Activated naive CD8-positive, alpha-beta T cell treated with anti-CD3 and anti-CD28 coated beads for 36 hours (primary cell): ENCODE measurements at regions not wholly inside any gene's neighbourhood (a gene's known extent, or its start where the extent isn't known, plus 50 kb on each side); places are given as distances from the start of the nearest gene placed in this dataset.
A peak's percentile ranks its signal among the peaks of the same experiment; 100 is the strongest.

Experiments
- DNase-seq: peaks from one replicate; pipeline ENCODE4 v3.0.0; 2021
- H3K27ac Mint-ChIP-seq: one replicate; pipeline ENCODE4 v1.8.0; 2022; ENCODE audit warnings: mild to moderate bottlenecking, moderate library complexity, mixed read lengths
- H3K27me3 Mint-ChIP-seq: one replicate; pipeline ENCODE4 v1.8.0; 2022; ENCODE audit warnings: mild to moderate bottlenecking, mixed read lengths
- H3K36me3 Mint-ChIP-seq: one replicate; pipeline ENCODE4 v1.8.0; 2021; ENCODE audit warnings: mild to moderate bottlenecking, mixed read lengths
- H3K4me1 Mint-ChIP-seq: one replicate; pipeline ENCODE4 v1.8.0; 2021; ENCODE audit warnings: mixed read lengths
- H3K4me3 Mint-ChIP-seq: one replicate; pipeline ENCODE4 v1.8.0; 2022; ENCODE audit warnings: mild to moderate bottlenecking, moderate library complexity, mixed read lengths
- H3K9me3 Mint-ChIP-seq: one replicate; pipeline ENCODE4 v1.8.0; 2022; ENCODE audit warnings: mixed read lengths

DNA sequence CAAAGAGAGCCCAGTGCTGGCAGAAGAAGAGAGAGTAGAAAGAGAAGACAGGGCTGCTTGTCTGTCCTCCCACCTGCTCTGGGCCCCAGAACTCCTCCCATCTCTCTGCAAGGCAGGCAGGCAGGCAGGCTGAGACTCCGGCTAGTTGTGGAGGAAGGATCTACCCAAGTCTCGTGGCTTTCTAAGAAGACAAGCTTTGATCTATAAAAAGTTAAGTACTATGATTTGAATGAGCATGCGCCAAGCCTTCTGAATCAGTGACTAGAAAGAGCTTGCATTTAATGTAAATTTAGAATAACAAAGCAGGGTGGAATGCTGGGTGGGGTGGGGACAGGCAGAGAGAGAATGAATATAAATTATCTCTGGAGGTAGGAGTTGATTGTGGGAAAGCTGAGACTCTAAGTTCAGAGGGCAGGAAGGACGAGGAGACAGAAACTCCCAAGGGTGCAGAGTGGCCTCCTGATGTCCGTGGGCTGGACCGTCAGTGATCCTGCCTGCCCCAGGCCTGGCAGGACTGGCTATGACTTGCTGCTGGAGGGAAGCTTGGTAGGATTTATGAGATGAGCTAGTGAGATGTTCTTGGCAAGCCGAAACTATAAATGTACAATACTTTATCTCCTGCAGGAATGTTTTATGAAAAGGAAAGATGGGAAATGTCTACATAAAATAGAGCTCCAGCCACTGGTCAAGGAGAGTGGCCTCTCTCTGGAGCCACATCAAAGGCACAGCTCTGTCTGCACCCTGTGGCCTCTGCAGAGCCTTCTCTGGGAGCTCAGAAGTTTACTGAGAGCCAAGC, 447.5 kb downstream of the TNS1 start:
- DNase-seq, result peak; percentile 9
- Mint-ChIP-seq H3K4me1 (peaks cover 11% of the 10 kb centered on the region), H3K4me3 (no peak overlapping the region), H3K27me3 (no peaks in the 10 kb centered on the region), H3K9me3 (no peaks in the 10 kb centered on the region), H3K36me3 (no peaks in the 10 kb centered on the region), H3K27ac (no peak overlapping the region)

DNA sequence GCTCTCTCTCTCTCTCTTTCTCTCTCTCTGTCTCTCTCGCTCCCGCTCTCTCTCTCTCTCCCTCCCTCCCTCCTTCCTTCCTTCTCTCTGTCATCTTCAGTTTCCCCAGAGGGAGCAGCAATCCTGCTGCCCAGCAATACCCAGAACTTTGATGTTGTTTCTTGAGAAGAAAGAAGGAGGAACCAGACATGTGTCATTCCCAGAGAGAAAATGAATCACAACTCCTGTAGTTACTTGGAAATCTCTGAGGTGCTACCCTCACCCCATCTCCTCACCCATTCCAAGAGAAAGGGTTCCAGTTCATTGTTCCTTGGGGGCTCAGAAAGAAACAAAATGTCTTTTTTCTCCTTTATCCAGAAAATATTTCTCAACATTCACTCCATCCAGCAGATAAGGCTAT, 449.1 kb downstream of the TNS1 start:
- no peaks in the 10 kb centered on the region for H3K27me3 Mint-ChIP-seq
- H3K36me3 Mint-ChIP-seq, result no peaks in the 10 kb centered on the region
- H3K27ac Mint-ChIP-seq, result no peak overlapping the region
- H3K4me3 Mint-ChIP-seq, result no peak overlapping the region
- H3K9me3 Mint-ChIP-seq, result no peaks in the 10 kb centered on the region
- peaks cover 11% of the 10 kb centered on the region for H3K4me1 Mint-ChIP-seq
- no peak for DNase-seq

DNA sequence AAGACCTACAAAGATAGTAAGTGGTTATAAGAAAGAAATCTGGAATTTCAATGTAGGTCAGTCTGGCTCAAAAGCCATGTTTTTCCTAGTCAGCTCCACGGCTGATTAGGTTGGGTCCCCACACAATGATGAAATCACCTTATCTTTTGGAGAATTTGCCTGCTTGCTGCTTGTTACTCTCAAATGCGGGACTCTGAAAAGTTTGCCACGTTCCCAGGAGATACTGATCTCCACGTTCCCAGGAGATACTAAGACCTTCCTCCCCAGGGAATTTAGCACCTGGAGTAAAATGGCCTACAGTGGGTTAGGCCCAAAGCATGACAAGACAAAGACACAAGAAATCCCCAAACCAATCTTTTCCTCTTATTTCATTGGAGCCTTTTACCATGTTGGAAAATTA, 449.6 kb downstream of the TNS1 start:
- Mint-ChIP-seq H3K4me1 (peaks cover 11% of the 10 kb centered on the region), H3K4me3 (no peak overlapping the region), H3K27me3 (no peaks in the 10 kb centered on the region), H3K27ac (no peak overlapping the region), H3K36me3 (no peaks in the 10 kb centered on the region), H3K9me3 (no peaks in the 10 kb centered on the region)
- DNase-seq, result no peak

DNA sequence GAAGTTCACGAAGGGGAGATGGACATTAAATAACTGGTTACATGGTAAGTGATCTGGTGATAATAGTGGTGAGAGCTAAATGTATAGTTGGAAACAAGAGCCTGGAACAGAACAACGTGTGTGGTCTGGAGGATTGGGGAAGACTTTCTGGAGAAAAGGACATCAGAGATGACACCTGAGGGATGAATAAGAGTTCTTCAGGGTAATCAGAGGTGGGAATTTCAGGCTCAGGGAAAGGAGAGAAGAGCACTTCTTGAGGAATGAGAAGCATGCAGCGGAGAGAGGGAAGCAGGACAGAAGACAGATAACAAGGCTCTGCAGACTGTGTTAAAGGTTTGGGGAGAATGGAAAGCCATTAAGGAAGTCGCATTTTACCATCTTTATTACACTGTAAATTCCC, 450.7 kb downstream of the TNS1 start:
- H3K27me3 Mint-ChIP-seq, result no peaks in the 10 kb centered on the region
- peaks cover 11% of the 10 kb centered on the region for H3K4me1 Mint-ChIP-seq
- no peak overlapping the region for H3K27ac Mint-ChIP-seq
- DNase-seq, result no peak
- H3K9me3 Mint-ChIP-seq, result no peaks in the 10 kb centered on the region
- no peaks in the 10 kb centered on the region for H3K36me3 Mint-ChIP-seq
- no peak overlapping the region for H3K4me3 Mint-ChIP-seq

DNA sequence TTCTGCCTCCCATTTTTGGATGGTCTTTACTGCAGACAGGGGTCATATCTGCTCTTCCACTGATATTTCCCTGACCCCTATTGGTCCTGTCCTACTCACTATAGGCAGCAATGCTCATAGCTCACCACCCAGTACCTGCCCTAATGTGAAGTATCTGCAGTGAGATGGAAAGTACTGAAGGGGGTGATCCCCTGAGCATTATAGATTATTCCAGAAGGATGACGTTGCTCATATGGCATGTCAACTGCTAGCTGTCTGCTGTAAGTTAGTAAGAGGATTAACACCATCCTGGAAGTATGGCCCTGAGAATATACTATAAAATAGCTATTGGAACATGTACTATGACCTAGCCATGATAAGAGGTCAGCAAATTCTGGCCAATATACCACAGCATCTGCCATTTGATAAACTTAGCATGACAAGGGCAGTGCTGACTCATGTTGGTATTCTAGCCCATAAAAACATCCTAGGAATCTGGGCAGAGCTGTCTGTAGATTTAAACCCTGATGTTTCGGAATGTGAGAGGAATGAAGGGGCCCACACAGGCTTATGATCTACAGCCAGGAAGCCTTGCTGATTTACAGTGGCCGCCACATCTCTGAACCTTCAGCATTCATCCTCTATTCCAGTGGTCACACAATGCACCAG, 451.4 kb downstream of the TNS1 start:
- Mint-ChIP-seq H3K4me3 (no peak overlapping the region), H3K27ac (no peak overlapping the region), H3K36me3 (no peaks in the 10 kb centered on the region), H3K9me3 (no peaks in the 10 kb centered on the region), H3K4me1 (peaks cover 11% of the 10 kb centered on the region), H3K27me3 (no peaks in the 10 kb centered on the region)
- DNase-seq, result no peak

DNA sequence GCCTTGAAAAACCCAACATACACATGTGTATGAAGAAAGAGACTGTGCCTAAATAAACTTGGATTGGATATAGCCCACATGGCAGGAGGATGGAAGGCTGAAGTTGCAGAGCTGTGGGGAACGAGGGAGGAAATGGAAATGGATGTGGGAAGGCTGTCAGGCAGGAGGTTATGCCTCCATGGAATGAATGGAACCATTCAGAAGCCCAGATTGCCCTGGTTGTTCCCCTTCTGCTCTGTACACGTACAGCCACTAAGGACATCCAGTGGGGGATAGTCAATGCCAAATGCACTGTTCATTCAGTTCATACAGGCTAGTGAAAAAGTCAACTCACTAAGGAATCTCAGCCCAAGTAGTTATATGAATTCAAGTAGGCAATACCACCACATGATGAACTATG, 463.7 kb downstream of the TNS1 start:
- Mint-ChIP-seq H3K4me1 (no peaks in the 10 kb centered on the region), H3K27me3 (peaks cover 9% of the 10 kb centered on the region), H3K4me3 (no peak overlapping the region), H3K9me3 (peaks cover 7% of the 10 kb centered on the region), H3K36me3 (peaks cover 5% of the 10 kb centered on the region), H3K27ac (no peak overlapping the region)
- DNase-seq, result no peak

DNA sequence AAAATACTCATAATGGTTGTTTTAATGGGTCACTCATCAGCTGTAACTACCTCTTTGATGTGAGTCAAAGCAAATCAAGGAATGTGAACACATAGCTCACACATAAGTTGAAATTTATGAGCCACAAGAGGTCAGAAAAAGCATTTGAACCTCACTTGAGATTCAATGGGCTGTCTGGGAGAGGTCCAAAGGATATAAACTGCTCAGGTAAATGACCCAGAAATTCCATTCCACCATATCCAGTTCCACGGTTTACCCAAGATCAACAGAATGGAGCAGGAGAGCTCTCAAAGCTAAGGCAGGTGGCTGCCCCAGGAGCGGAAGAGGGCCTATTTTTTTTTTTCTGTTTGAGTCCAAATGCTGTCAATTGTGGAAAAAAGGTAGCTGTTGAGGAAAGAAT, 464.1 kb downstream of the TNS1 start:
- Mint-ChIP-seq H3K27me3 (peaks cover 9% of the 10 kb centered on the region), H3K36me3 (peaks cover 4% of the 10 kb centered on the region), H3K4me3 (no peak overlapping the region), H3K9me3 (peaks cover 5% of the 10 kb centered on the region), H3K27ac (no peak overlapping the region), H3K4me1 (no peaks in the 10 kb centered on the region)
- DNase-seq, result no peak

DNA sequence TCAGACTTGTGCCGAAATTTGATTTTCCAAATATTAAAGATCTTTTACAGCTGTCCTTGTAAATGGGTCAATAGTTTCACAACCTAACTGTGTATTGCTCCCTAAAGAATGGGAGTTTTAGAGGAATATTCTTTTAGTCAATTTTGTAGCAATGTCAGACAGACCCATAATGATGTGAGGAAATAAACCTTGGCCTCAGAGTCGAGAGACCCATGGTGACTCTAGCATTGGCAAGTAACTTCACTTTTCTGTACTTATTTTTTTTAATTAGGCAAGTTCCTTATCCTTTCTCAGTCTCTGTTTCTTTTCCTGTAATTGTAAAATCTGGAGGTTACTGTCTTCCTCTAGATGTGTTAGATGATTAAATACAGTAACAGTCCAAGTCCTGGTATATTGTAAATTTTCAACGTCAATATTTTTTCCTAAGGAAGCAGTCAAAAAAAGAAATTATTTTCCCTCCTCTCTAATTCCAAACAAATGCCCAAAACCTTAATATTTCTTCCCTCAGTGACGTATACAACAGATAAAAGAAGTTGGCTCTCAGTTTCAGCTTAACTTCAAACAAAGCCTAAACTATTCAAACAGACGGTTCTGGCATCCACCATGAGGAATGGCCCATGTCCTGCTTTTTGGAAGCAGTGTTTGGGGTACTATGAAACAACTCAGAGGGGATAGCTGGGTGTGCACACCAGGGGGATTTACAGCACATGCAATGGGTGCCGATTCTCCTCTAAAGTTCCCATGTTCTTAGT, 466.7 kb downstream of the TNS1 start:
- Mint-ChIP-seq H3K4me1 (no peaks in the 10 kb centered on the region), H3K36me3 (peaks cover 2% of the 10 kb centered on the region), H3K9me3 (peaks cover 9% of the 10 kb centered on the region), H3K27ac (no peak overlapping the region), H3K4me3 (no peak overlapping the region), H3K27me3 (peaks cover 7% of the 10 kb centered on the region)
- no peak for DNase-seq

DNA sequence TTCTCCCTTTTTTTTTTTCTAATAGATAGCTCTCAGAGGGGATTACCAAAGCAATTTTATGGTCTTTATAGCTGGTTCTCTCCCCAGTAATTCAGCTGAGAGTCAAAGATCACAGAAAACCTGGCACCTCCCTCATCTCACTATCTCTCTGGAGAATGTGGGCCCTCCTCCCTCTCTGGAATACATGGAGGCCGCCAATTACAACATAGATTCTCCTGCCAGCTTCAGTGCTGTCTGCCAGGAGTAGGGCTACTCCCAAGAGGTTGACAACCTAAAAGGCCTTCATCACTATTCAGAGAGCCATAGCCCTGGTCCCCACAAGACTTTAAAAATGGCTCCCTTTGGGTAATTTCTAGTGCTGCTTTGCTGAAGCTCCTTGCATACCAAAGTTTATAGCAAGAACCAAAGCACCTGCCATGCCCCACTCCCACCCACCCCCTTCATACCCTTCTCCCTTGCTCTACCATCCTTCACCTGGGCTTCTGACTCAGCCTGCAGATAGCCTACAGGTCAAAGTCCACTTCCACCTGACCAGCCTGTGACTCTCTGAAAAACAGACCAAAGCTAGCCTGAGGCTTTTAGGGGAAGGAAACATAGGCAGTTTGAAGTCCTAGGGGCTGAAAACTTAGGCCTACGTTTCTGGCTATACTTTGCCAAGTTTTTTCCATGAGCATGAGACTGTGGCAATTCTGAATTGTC, 472.3 kb downstream of the TNS1 start:
- H3K9me3 Mint-ChIP-seq, result peaks cover 9% of the 10 kb centered on the region
- peaks cover 4% of the 10 kb centered on the region for H3K36me3 Mint-ChIP-seq
- no peak for DNase-seq
- no peaks in the 10 kb centered on the region for H3K4me1 Mint-ChIP-seq
- no peak overlapping the region for H3K4me3 Mint-ChIP-seq
- peaks cover 5% of the 10 kb centered on the region for H3K27me3 Mint-ChIP-seq
- no peak overlapping the region for H3K27ac Mint-ChIP-seq

DNA sequence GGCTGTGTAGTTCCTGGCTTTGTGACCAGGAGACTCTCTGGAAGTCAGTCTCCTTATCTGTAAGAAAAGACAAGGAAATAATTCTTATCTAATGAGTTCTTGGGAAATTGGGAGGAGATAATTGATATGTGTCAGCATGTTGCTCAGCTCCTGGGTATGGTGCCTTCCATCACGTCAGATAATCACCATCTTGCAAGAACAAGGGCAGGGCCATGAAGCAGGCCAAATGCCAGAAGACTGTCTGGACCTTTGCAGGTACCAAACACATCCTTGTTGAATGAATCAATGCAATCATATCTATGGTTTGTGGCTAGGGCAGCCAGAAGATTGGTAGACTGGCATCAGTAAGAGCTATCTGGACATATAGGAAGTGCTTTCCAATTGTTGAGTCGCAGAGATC, 473.5 kb downstream of the TNS1 start:
- Mint-ChIP-seq H3K36me3 (peaks cover 4% of the 10 kb centered on the region), H3K4me1 (no peaks in the 10 kb centered on the region), H3K27me3 (no peaks in the 10 kb centered on the region), H3K4me3 (no peak overlapping the region), H3K9me3 (peaks cover 9% of the 10 kb centered on the region), H3K27ac (no peak overlapping the region)
- no peak for DNase-seq

DNA sequence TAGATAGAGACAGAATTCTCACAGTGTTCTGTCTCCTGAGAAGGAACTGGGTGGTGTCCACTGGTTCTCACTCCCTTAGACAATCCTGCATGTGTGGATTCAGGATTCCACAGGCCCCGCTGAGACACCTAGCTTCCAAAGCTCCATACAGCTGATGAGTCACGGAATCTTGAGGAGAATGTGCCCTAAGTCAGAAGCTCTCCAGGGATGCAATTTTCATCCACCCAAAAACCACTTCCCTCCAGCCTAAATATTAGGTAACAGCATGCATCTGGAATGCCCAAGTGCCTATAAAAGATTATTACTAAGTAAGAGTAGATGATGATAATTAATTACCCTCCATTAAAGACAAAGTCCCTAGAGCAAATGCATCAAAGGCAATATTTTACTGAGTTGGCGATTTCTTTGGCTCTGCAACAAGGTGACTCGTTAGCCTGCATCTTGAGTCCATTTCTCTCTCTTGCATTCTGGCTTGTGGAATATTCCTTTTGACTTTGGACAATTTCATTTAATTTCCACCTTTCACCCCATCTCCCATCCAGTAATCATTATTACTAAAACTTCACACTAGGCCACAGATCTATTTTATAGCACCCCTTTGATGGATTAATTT, 475.1 kb downstream of the TNS1 start:
- Mint-ChIP-seq H3K9me3 (peaks cover 5% of the 10 kb centered on the region), H3K36me3 (peaks cover 3% of the 10 kb centered on the region), H3K27ac (no peak overlapping the region), H3K27me3 (no peaks in the 10 kb centered on the region), H3K4me3 (no peak overlapping the region), H3K4me1 (no peaks in the 10 kb centered on the region)
- no peak for DNase-seq

DNA sequence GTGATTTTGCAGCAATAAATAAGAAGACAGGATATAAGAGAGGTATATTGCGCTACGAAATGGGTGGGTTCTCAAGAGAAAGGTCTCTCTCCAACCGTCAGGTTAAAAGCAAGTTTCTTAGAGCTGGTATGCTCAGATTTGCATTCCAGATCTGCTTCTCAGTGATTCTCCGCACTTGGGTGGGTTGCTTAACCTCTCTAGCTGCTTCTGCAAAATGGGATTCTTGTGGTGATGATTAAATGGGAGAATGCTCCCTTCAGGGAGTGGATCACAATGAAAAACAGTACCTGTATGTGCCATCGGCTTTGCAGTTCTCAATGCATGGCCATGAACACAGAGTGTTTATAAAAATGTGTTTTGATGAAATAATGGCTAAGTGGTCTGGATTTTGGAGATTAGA, 477.7 kb downstream of the TNS1 start:
- Mint-ChIP-seq H3K4me3 (no peak overlapping the region), H3K9me3 (no peaks in the 10 kb centered on the region), H3K4me1 (no peaks in the 10 kb centered on the region), H3K27ac (no peak overlapping the region), H3K36me3 (peaks cover 2% of the 10 kb centered on the region), H3K27me3 (no peaks in the 10 kb centered on the region)
- DNase-seq, result no peak

DNA sequence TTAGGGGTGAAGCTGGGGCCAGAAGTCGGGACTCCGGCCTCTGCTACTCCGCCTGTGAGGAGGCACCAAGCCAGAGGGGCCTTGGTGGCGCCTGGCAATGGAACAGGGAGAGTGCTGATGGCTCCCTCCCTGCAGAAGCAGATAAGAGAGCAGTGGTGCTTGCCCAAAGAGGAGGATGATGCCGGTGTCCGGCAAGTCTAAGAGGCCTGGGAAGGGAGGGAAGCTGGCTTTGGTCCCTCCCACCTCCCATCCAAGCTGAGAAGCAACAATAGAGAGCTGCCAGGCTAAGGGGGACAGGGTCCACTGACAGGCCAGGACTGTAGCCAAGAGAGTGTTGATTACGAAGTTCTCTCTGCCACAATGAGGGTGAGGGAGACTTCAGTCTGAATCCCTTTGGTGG, 479.5 kb downstream of the TNS1 start:
- Mint-ChIP-seq H3K27ac (no peak overlapping the region), H3K4me3 (no peak overlapping the region), H3K27me3 (no peaks in the 10 kb centered on the region), H3K36me3 (no peaks in the 10 kb centered on the region), H3K4me1 (no peaks in the 10 kb centered on the region), H3K9me3 (no peaks in the 10 kb centered on the region)
- no peak for DNase-seq

DNA sequence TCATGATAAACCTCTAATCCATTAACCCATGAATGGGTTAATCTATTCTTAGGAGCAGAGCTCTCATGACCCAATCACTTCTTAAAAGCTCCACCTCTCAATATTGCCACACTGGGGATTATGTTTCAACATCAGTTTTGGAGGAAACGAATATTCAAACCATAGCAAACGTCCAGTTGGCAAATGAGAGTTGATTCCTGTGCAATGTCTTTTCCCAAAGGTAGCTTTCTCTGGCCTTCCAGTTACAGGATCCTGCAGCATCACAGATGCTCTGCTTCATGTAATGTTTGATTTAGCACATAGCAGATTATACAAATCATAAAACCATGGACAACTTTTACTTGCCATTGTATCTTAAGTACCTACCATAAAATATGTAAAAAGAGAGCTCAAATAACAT, 481.0 kb downstream of the TNS1 start:
- Mint-ChIP-seq H3K9me3 (no peaks in the 10 kb centered on the region), H3K4me1 (peaks cover 4% of the 10 kb centered on the region), H3K27me3 (no peaks in the 10 kb centered on the region), H3K36me3 (no peaks in the 10 kb centered on the region), H3K4me3 (no peak overlapping the region), H3K27ac (no peak overlapping the region)
- no peak for DNase-seq
